ENCODE measurements at regions not wholly inside any gene's neighbourhood (a gene's known extent, or its start where the extent isn't known, plus 50 kb on each side); places are given as distances from the start of the nearest gene placed in this dataset.

DNA sequence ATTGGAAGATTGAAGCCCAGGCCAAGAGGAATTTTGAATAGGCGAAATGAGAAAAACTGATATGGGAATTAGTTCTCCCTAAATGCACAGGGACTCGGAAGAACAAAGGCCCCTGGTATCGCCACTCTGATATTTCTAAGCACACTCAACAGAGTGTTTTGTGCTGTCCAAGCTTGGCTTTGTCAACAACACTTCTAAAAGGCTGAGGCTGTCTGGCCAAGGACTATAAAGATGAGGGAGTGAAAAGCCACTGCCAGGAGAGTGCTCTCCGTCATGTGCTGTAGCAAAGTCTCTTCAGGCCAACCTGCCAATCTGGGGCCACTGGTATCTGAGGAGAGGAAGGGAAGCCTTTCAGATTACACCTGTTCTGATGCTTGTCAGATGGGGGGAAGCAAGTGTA, 611.2 kb upstream of the PIK3C3 start:
- H3K9me3 Mint-ChIP-seq = peaks cover 13 to 21% of the 10 kb centered on the region in 2 donors
- DNase-seq = no peak
- no peak for ATAC-seq
- H3K4me1 Mint-ChIP-seq = no peaks in the 10 kb centered on the region
- no peak overlapping the region for H3K27ac Mint-ChIP-seq
- H3K27me3 Mint-ChIP-seq = no peaks in the 10 kb centered on the region
- no peak overlapping the region for H3K4me3 Mint-ChIP-seq

DNA sequence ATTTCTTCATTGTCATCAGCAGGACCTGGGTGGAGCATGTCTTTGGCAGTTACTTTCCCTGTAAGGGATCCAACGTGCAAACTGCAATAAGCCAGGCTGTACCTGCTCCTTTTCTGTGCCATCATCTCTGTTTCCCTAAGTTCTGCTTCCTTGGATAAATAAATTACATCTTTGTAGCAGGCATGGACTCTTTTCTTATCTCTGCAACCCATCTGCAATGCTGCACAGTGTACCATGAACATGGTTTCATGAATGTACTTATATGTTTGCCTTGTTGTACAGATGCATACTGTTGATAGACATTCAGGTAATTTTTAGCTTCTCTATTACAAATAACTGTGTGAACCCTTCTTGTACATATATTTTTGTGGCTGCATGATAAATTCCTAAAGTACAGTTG, 616.7 kb upstream of the PIK3C3 start:
- Mint-ChIP-seq H3K9me3 (peaks cover 16 to 18% of the 10 kb centered on the region in 2 donors), H3K4me3 (no peak overlapping the region), H3K4me1 (no peaks in the 10 kb centered on the region), H3K27me3 (no peaks in the 10 kb centered on the region), H3K27ac (no peak overlapping the region)
- DNase-seq (no peak), ATAC-seq (no peak)

DNA sequence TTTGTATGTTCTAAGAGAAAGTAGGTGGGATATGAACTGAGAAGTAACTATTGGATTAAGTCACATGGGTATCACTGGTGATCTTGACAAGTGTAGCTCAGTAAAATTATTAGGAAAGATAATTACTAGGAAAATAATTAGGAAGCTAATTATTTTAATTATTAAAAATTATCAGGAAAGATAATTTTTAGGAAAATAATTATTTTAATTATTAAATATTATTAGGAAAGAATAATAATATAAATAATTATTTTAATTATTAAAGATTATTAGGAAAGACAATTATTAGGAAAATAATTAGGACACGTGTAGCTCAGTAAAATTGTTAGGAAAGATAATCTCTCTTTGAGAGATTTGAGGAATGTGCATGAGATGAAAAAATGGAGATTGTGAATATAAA, 623.4 kb upstream of the PIK3C3 start:
- DNase-seq (no peak), ATAC-seq (no peak)
- H3K9me3 Mint-ChIP-seq = peaks cover 0 to 25% of the 10 kb centered on the region in 2 donors
- no peak overlapping the region for H3K27ac Mint-ChIP-seq
- H3K4me3 Mint-ChIP-seq = no peak overlapping the region
- no peaks in the 10 kb centered on the region for H3K27me3 Mint-ChIP-seq
- H3K4me1 Mint-ChIP-seq = no peaks in the 10 kb centered on the region

DNA sequence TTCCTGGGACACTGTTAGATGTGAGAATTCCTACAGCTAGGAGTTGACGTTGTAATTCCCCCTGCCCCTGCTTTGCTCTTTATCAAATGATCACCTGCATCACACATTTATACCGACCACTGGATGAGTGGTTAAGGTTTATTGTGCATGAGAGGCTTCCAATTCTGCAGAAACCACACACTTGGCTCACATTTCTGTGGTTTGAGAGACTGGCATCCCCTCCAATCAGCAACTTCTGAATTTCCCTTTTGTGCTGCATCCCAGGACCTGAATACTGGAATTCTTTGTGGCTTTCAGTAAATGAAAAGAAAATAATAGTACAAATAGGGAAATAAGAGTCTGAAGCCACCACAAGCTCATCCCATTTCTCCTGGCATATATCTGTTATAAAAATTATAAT, 628.7 kb upstream of the PIK3C3 start:
- ATAC-seq = no peak
- H3K4me1 Mint-ChIP-seq = no peaks in the 10 kb centered on the region
- H3K27me3 Mint-ChIP-seq = no peaks in the 10 kb centered on the region
- H3K27ac Mint-ChIP-seq = no peak overlapping the region
- no peak overlapping the region for H3K4me3 Mint-ChIP-seq
- DNase-seq = no peak
- H3K9me3 Mint-ChIP-seq = peaks cover 5 to 35% of the 10 kb centered on the region in 2 donors

DNA sequence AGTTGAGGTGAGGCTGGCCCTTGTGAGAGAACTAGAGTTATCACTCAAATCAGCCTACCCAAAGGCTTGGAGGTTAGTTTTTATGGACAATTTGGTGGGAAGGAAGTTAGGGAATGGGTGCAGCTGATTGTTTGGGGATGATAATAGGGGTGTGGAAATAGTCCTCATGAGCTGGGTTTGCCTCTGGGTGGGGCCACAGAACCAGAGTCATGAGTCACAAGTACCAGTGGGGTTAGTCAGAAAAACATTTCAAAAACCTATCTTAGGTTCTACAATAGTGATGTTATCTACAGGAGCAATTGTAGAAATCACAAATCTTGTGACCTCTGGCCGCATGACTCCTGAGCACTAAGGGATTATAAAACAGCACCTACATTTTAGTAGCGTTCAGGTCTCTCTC, 630.1 kb upstream of the PIK3C3 start:
- Mint-ChIP-seq H3K27ac (no peak overlapping the region), H3K4me1 (no peaks in the 10 kb centered on the region), H3K4me3 (no peak overlapping the region), H3K9me3 (peaks cover 10 to 35% of the 10 kb centered on the region in 2 donors), H3K27me3 (no peaks in the 10 kb centered on the region)
- DNase-seq (no peak), ATAC-seq (no peak)

DNA sequence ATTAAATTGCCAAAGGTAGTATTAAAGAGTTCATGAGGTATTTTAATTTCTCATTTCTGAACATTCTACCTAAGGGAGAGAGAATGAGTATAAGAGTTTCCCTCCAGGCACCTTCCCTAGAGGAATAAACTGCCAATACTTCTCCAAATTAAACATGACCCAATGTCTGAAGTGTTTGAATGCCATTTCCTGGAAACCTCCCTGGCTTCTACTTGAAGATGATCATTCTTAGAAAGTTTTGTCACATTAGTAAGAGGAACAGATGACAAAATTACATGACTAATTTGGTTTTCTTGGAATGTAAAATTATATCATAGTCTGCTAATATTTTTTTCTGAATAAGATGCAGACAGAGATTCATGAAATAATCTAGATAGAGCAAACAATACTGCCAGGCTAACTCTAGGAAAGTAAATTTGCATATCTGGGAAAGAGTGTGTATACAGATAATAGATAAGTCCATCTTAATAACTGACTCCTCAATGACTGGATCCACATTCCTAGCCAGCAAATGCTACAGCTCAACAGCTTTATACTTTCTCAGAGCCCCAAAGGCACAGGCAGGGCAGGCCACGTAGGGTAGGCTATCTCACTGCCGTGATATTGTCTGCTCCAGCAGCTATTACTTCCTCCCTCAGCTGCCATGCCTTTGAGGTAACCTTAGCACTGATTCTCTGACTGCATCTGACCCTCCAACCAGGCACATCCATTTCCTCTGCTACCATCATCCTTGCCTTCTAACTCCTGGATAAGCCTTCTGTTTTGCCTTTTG, 630.8 kb upstream of the PIK3C3 start:
- no peak overlapping the region for H3K27ac Mint-ChIP-seq
- H3K4me1 Mint-ChIP-seq = no peaks in the 10 kb centered on the region
- DNase-seq (no peak), ATAC-seq (no peak)
- H3K27me3 Mint-ChIP-seq = no peaks in the 10 kb centered on the region
- peaks cover 10 to 28% of the 10 kb centered on the region in 2 donors for H3K9me3 Mint-ChIP-seq
- H3K4me3 Mint-ChIP-seq = no peak overlapping the region

DNA sequence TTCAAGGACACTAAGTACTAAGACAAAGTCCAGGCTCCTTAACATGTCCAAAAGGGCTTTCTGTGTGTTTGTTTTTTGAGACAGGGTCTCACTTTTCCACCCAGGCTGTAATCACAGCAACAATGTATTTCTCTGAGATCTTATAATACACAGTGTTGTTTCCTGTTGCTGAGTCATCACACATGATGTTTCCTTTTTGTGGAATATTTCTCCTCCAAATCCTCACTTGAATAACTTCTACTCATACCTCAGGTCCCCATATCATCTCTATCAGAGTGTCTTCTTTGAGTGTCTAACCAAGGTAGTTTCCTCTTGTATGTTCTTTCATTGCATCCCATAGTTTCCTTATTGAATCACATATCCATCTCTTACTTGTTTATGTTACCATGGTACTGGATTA, 632.0 kb upstream of the PIK3C3 start:
- Mint-ChIP-seq H3K9me3 (peaks cover 10 to 24% of the 10 kb centered on the region in 2 donors), H3K4me3 (no peak overlapping the region)
- no peak for ATAC-seq

DNA sequence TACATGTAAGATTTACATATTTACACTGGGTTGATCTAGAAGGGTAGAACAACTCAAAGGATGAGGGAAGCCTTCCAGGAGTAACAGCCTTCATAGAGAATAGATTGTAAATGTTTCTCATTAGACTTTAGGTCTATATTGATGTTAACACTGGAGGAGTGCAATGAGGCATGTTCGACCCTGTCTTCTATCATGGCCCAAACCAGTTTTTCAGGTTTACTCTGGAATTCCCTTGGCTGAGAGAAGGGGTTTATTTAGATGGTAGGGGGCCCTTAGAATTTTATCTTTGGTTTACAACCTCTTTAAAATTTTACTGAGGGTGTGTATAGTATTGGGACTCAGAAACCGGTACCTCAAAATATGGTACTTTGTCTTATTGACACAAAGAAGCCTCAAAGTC, 634.9 kb upstream of the PIK3C3 start:
- DNase-seq (no peak), ATAC-seq (no peak)
- Mint-ChIP-seq H3K9me3 (peaks cover 5 to 6% of the 10 kb centered on the region in 2 donors), H3K27ac (no peak overlapping the region), H3K4me1 (no peaks in the 10 kb centered on the region), H3K27me3 (no peaks in the 10 kb centered on the region), H3K4me3 (no peak overlapping the region)

More for the DNA sequence above, 632.0 kb upstream of the PIK3C3 start:
- no peak for DNase-seq
- Mint-ChIP-seq H3K27ac (no peak overlapping the region), H3K27me3 (no peaks in the 10 kb centered on the region), H3K4me1 (no peaks in the 10 kb centered on the region)

DNA sequence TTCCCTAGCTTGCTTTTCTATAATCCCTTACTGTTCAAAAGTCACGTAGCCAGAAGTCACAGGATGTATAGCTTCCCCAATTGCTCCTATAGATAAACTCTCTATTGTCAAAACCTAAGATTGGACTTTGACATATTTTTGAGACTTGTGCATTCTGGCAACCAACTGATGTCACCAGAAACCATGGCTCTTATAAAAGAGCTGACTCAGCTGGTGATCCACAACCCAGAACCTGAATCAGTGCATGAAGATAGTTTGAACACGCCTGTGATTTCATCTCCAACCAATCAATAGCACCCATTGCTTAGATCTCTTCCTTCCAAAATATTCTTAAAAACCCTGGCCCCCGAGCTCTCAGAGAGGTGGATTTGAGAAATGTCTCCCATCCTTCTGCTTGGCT, 639.9 kb upstream of the PIK3C3 start:
- H3K4me3 Mint-ChIP-seq = no peak overlapping the region
- no peaks in the 10 kb centered on the region for H3K27me3 Mint-ChIP-seq
- ATAC-seq = no peak
- no peak for DNase-seq
- no peaks in the 10 kb centered on the region for H3K4me1 Mint-ChIP-seq
- no peak overlapping the region for H3K27ac Mint-ChIP-seq
- H3K9me3 Mint-ChIP-seq = peaks cover 2 to 4% of the 10 kb centered on the region in 2 donors

DNA sequence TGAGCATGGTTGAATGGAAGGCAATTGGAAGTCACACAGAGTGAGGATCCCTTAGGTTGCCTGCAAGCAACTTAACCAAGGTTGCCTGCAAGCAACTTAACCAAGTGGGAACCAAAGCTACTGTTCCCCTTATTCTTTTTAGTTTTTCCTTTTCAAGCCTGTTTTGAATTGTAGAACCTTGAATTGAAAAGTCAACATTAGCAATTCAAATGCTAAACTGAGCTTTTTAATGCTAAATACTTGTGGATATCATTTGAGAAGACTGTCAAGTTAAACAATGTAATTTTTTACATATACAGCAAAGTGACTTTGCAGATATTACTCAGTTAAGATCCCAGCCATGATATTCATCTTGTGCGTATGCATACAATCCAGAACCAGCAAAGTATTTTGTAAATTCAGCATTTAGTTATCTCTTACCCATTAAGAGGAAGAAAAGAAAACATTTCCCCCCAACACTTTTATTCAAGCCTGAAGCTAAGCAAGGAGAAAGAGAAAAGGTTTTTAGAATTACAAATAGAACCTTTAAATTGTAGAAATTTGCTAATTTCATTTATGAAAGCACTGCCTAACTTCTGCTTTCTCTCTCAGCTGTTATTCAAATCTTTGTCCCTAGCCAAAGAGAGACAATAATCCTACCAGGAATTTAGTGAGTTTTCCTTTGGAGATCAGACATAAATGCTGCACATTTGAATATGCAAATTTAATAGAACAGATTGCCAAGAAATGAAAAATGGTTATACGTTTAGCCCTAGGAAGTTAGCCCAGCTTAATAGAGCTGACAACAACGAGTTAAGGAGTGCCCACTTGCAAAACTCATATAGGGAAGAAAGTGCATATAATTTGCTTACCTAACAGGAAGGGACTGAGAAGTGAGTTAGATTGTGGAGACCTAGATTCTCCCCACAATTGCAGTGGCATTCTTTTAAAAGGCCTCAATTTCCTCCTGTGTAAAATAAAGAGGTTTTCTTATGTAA, 643.2 kb upstream of the PIK3C3 start:
- Mint-ChIP-seq H3K4me3 (no peak overlapping the region), H3K4me1 (no peaks in the 10 kb centered on the region), H3K9me3 (peaks cover 7% of the 10 kb centered on the region in 2 donors), H3K27ac (no peak overlapping the region), H3K27me3 (no peaks in the 10 kb centered on the region)
- ATAC-seq (no peak), DNase-seq (no peak)

DNA sequence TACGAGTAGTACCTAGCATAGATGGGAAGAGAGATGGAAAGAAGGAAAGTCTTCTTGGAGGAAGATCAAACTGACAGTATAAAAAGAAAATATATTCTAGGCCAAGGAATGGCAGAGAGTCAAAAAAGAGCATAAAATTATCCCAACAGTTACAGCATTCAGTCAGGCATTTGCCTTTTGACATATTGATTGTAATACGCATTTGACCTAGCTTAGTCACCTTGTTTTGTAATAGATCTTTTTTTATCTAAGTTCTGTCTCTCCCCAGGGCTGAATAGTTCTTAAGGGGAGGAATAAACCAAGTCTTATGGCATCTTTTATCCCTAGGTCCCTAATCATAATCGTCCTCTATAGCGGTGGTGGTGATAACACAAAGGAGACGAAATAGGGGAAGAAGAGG, 657.3 kb upstream of the PIK3C3 start:
- DNase-seq = no peak
- H3K9me3 Mint-ChIP-seq = peaks cover 6 to 11% of the 10 kb centered on the region in 2 donors
- no peaks in the 10 kb centered on the region for H3K4me1 Mint-ChIP-seq
- no peaks in the 10 kb centered on the region for H3K27me3 Mint-ChIP-seq
- no peak overlapping the region for H3K27ac Mint-ChIP-seq
- H3K4me3 Mint-ChIP-seq = no peak overlapping the region
- ATAC-seq = no peak

DNA sequence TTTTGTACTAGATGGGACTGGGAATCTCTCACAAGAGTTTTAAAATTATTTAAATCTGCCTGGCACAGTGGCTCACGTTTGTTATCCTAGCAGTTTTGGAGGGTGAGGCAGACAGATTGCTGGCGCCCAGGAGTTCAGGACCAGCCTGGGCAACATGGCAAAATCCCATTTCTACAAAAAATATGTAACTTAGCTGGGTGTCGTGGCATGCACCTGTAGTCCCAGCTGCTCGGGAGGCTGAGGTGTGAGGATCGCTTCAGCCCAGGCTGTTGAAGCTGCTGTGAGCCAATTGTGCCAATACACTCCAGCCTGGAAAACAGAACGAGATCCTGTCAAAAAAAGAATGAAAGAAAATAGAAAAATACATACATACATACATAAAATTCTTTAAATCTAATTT, 685.7 kb upstream of the PIK3C3 start:
- Mint-ChIP-seq H3K9me3 (peaks cover 8 to 9% of the 10 kb centered on the region in 2 donors), H3K4me3 (no peak overlapping the region), H3K4me1 (no peaks in the 10 kb centered on the region), H3K27ac (no peak overlapping the region), H3K27me3 (no peaks in the 10 kb centered on the region)
- ATAC-seq = no peak
- DNase-seq = no peak

DNA sequence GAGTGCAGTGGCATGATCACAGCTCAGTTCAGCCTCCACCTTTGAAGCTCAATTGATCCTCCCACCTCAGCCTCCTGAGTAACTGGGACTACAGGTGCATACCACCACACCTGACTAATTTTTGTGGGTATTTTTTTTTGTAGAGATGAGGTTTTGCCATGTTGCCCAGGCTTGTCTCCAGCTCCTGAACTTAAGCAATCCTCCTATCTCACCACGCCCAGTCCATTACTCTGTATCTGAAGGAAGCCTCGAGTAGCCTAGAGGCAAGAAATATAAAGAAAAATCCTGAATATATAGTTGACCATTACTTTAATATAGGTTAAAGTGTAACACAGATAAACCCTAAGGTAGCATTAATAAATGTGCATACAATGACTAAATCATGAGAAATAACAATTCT, 686.8 kb upstream of the PIK3C3 start:
- H3K27ac Mint-ChIP-seq = no peak overlapping the region
- no peak for DNase-seq
- no peaks in the 10 kb centered on the region for H3K9me3 Mint-ChIP-seq

DNA sequence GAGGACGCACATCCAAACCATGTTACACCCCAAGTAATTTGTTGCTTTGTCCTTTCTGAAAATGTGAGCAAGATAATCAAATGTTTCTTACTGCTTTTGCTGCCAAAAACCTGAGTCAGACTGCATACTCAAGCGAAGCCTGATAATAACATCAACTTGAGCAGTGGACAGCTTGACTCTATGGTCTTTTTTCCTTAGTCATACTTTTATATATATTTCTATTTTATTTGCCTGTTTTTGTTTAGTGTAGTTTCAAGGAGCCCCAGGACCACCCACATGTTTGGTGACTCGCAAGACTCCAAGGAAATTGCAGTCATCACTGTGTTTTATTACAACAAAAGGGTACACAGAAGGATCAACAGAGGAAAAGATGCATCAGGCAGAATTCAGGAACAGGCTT, 688.4 kb upstream of the PIK3C3 start:
- Mint-ChIP-seq H3K4me1 (no peaks in the 10 kb centered on the region), H3K9me3 (peaks cover 6 to 7% of the 10 kb centered on the region in 2 donors), H3K27ac (no peak overlapping the region), H3K4me3 (no peak overlapping the region), H3K27me3 (no peaks in the 10 kb centered on the region)
- no peak for ATAC-seq
- DNase-seq = no peak

More for the DNA sequence above, 686.8 kb upstream of the PIK3C3 start:
- Mint-ChIP-seq H3K27me3 (no peaks in the 10 kb centered on the region), H3K4me1 (no peaks in the 10 kb centered on the region), H3K4me3 (no peak overlapping the region)
- ATAC-seq = no peak

DNA sequence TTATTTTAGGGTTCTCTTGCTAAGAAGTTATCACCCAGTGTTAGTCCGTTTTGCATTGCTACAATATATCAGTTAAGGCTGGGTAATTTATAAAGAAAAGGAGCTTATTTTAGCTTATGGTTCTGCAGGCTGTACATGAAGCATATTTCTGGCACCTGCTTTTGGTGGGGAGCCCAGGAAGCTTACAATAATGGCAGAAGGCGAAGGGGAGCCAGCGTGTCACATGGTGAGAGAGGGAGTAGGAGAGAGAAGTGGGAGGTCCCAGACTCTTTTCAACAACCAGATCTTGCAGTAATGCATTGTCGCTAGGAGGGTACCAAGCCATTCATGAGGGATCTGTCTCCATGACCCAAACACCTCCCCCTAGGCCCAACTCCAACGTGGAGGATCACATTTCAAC, 688.8 kb upstream of the PIK3C3 start:
- no peak overlapping the region for H3K4me3 Mint-ChIP-seq
- DNase-seq (no peak), ATAC-seq (no peak)
- no peaks in the 10 kb centered on the region for H3K27me3 Mint-ChIP-seq
- H3K9me3 Mint-ChIP-seq = peaks cover 6 to 7% of the 10 kb centered on the region in 2 donors
- no peaks in the 10 kb centered on the region for H3K4me1 Mint-ChIP-seq
- H3K27ac Mint-ChIP-seq = no peak overlapping the region

DNA sequence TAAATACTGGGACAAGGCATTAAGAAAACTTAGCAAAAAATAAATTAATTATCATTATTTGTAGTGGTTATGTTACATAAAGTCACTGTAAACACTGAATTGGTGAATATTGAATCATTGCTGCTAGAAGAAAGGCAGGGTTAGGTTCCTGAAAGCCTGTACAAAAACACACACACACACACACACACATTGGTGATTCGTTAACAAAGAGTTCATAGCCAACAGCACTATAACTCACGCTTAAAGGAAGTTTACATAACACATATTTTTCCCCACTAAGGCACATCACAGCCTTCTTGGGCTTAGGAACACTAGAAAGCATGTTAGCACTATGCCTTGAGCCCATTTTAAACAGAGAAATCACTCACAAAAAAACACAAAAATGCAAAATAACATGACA, 690.0 kb upstream of the PIK3C3 start:
- DNase-seq (no peak), ATAC-seq (no peak)
- Mint-ChIP-seq H3K4me3 (no peak overlapping the region), H3K27ac (no peak overlapping the region), H3K4me1 (no peaks in the 10 kb centered on the region), H3K9me3 (peaks cover 6 to 7% of the 10 kb centered on the region in 2 donors), H3K27me3 (no peaks in the 10 kb centered on the region)
